CD4-positive, alpha-beta T cell (primary cell): ENCODE measurements at regions not wholly inside any gene's neighbourhood (a gene's known extent, or its start where the extent isn't known, plus 50 kb on each side); places are given as distances from the start of the nearest gene placed in this dataset.

ENCODE experiments used
- ATAC-seq: fragments of 200-7000 bp; cut with Tn5 transposase; one replicate; pipeline ENCODE4 v1.10.0; 2022; ENCODE audit warnings: mild to moderate bottlenecking; ENCODE audit not compliant: poor library complexity
- CTCF ChIA-PET: fragments of 350-600 bp; sonication (Branson Sonifier 250); formaldehyde crosslinking; loops from one replicate; lab custom pipeline; 2021; ENCODE audit warnings: antibody characterized with exemption, inconsistent platforms; lab: Charles Lee
- POLR2A ChIA-PET: fragments of 350-600 bp; sonication (Branson Sonifier 250); formaldehyde crosslinking; loops from one replicate; lab custom pipeline; 2021; ENCODE audit warnings: antibody characterized with exemption, inconsistent platforms; lab: Charles Lee
- DNase-seq, 14 experiments: peaks; one replicate each; pipeline ENCODE4 v3.0.0-alpha.2; 2013 to 2020; ENCODE audit warnings: mixed read lengths in 2 of 14
- H3K27ac ChIP-seq, 2 donors: one replicate each; pipeline versions ENCODE4 v1.5.1 to v1.7.0; 2013; ENCODE audit warnings: low read length in 2 of 2, low read depth in 1 of 2, mild to moderate bottlenecking in 1 of 2
- H3K27me3 ChIP-seq, 2 experiments: 1 replicate in 1 of 2; 2 replicates in 1 of 2; pipeline versions ENCODE4 v1.6.1 to v1.7.0; 2013; ENCODE audit warnings: low read length in 2 of 2, control low read depth in 1 of 2, mild to moderate bottlenecking in 1 of 2, moderate library complexity in 1 of 2; ENCODE audit not compliant: insufficient read depth in 2 of 2, control insufficient read depth in 1 of 2
- H3K36me3 ChIP-seq: one replicate; pipeline ENCODE4 v1.6.1; 2013; ENCODE audit warnings: low read length, control low read depth; ENCODE audit not compliant: insufficient read depth
- H3K4me1 ChIP-seq: one replicate; pipeline ENCODE4 v1.6.1; 2013; ENCODE audit warnings: low read length, control low read depth; ENCODE audit not compliant: insufficient read depth
- H3K4me3 ChIP-seq: one replicate; pipeline ENCODE4 v1.5.1; 2013; ENCODE audit warnings: mild to moderate bottlenecking, low read length, moderate library complexity
- H3K9me3 ChIP-seq, 2 experiments: 1 replicate in 1 of 2; 2 replicates in 1 of 2; pipeline versions ENCODE4 v1.6.1 to v1.7.0; 2013; ENCODE audit warnings: low read length in 2 of 2, mild to moderate bottlenecking in 2 of 2, control low read depth in 1 of 2, moderate library complexity in 1 of 2; ENCODE audit not compliant: control insufficient read depth in 1 of 2, insufficient read depth in 1 of 2
- H3K27ac Mint-ChIP-seq: one replicate; pipeline ENCODE4 v1.8.0; 2020; ENCODE audit warnings: mixed read lengths
- H3K27me3 Mint-ChIP-seq: one replicate; pipeline ENCODE4 v1.8.0; 2021; ENCODE audit warnings: mixed read lengths
- H3K36me3 Mint-ChIP-seq: one replicate; pipeline ENCODE4 v1.8.0; 2021; ENCODE audit warnings: low read depth, mixed read lengths
- H3K4me1 Mint-ChIP-seq: one replicate; pipeline ENCODE4 v1.8.0; 2021; ENCODE audit warnings: low read depth, mixed read lengths
- H3K4me3 Mint-ChIP-seq: one replicate; pipeline ENCODE4 v1.8.0; 2020; ENCODE audit warnings: mild to moderate bottlenecking, mixed read lengths
- H3K9me3 Mint-ChIP-seq: one replicate; pipeline ENCODE4 v1.8.0; 2020; ENCODE audit warnings: mixed read lengths
- intact Hi-C, 2 experiments: fragments of 100-400 bp; cut with DNase I in 1 of 2; cut with micrococcal nuclease in 1 of 2; formaldehyde crosslinking; loops; one replicate each; pipeline versions ENCODE4 v1.15.1 to v1.9.0; 2023 to 2025; cut with DNase I, micrococcal nuclease
- TF ChIP-seq, protein P1 (sequence below): fragments of 200-600 bp; IDR thresholded peaks from one replicate; pipeline ENCODE4 v1.8.0; 2022; ENCODE audit warnings: antibody characterized with exemption, mild to moderate bottlenecking

DNA sequence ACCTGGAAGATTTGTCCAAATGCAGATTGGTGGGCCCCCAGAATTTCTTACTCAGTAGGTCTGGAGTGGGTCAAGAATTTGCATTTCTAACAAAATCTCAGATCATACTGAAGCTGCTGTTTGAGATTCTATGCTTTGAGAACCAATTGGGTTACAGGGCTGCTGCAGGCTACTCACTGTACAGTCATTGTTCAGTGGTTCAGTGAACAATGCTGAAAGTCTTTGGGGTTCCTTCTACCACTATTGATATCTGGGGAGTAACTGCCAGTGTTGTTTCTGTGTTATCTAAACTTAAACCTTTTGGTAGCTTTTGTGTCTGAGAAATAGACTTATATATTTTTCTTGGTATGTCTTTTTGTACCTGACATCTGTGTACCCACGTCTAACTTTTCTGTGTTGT lies 187.5 kb downstream of the TANC2 start:
- Histone ChIP-seq H3K9me3 (no peaks in the 10 kb centered on the region), H3K27ac (no peak overlapping the region), H3K4me3 (no peak overlapping the region), H3K27me3 (no peaks in the 10 kb centered on the region), H3K4me1 (no peaks in the 10 kb centered on the region), H3K36me3 (no peaks in the 10 kb centered on the region)
- ChIA-PET CTCF (no interaction called here), POLR2A (no interaction called here)
- Mint-ChIP-seq H3K27ac (no peak overlapping the region), H3K36me3 (no peaks in the 10 kb centered on the region), H3K4me1 (peaks cover 8% of the 10 kb centered on the region), H3K9me3 (no peaks in the 10 kb centered on the region), H3K27me3 (no peaks in the 10 kb centered on the region), H3K4me3 (no peak overlapping the region)
- DNase-seq: no peak
- intact Hi-C loops: no loop called here
- ATAC-seq: no peak
- TF ChIP-seq, protein P1, sequence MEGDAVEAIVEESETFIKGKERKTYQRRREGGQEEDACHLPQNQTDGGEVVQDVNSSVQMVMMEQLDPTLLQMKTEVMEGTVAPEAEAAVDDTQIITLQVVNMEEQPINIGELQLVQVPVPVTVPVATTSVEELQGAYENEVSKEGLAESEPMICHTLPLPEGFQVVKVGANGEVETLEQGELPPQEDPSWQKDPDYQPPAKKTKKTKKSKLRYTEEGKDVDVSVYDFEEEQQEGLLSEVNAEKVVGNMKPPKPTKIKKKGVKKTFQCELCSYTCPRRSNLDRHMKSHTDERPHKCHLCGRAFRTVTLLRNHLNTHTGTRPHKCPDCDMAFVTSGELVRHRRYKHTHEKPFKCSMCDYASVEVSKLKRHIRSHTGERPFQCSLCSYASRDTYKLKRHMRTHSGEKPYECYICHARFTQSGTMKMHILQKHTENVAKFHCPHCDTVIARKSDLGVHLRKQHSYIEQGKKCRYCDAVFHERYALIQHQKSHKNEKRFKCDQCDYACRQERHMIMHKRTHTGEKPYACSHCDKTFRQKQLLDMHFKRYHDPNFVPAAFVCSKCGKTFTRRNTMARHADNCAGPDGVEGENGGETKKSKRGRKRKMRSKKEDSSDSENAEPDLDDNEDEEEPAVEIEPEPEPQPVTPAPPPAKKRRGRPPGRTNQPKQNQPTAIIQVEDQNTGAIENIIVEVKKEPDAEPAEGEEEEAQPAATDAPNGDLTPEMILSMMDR: no peak

DNA sequence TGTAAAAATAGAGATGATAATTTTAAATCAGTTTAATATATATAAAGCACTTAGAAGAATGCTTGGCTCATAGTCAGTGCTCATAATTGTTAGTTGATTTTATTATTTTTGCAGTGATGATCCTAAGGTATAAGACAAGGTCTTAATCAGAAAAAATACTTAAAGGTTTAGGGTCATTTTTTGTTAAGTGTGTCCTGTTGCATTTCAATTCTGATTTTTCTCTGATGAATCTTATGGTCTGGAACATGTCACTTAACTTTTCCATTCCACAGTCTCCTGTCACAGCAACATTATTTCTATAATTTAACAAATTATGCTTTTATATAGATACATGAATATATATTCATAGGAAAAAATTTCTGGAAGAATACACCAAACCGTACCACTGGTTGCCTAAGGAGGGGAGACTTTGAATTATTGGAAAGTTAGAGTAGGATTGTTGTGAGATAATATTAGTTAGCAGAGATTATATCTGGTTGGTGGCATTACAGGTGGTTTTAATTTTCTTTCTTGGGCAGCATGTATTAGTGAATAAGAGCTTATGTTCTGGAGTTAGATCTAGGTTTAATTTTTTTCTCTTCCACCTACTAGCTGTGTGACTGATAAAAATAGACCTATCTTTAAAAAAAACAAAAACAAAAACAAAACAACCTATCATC lies 188.7 kb downstream of the TANC2 start:
- ATAC-seq (no peak), DNase-seq (no peak)
- Histone ChIP-seq H3K9me3 (no peaks in the 10 kb centered on the region), H3K4me3 (no peak overlapping the region), H3K27ac (no peak overlapping the region), H3K36me3 (no peaks in the 10 kb centered on the region), H3K27me3 (no peaks in the 10 kb centered on the region), H3K4me1 (no peaks in the 10 kb centered on the region)
- Mint-ChIP-seq H3K27ac (no peak overlapping the region), H3K36me3 (no peaks in the 10 kb centered on the region), H3K9me3 (no peaks in the 10 kb centered on the region), H3K27me3 (no peaks in the 10 kb centered on the region), H3K4me3 (no peak overlapping the region), H3K4me1 (peaks cover 8% of the 10 kb centered on the region)
- TF ChIP-seq, protein P1: no peak
- POLR2A ChIA-PET: no interaction called here
- intact Hi-C loops: no loop called here
- CTCF ChIA-PET: no interaction called here

DNA sequence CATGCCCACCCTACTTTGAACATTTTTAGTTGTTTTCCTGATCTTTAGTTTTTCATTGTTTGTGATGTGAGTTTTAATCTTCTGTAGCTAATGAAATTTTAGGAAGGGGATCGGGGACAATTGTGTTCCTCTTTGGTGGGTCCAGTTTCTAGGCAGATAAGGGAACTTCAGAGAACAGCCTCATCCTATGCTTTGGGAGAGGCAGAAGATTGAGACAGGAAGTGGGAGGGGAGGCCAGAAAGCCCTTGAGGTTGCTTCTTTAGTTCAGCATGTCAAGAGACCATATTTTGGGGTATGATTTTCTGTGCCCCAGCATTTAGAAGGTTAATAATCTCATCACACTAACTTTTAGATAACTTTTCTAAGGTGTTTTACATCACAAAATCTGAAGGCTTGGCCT lies 191.0 kb downstream of the TANC2 start:
- Mint-ChIP-seq H3K9me3 (no peaks in the 10 kb centered on the region), H3K4me3 (no peak overlapping the region), H3K27ac (no peak overlapping the region), H3K36me3 (no peaks in the 10 kb centered on the region), H3K4me1 (peaks cover 6% of the 10 kb centered on the region), H3K27me3 (no peaks in the 10 kb centered on the region)
- TF ChIP-seq, protein P1: no peak
- Histone ChIP-seq H3K4me3 (no peak overlapping the region), H3K36me3 (no peaks in the 10 kb centered on the region), H3K4me1 (no peaks in the 10 kb centered on the region), H3K27ac (no peak overlapping the region), H3K27me3 (no peaks in the 10 kb centered on the region), H3K9me3 (no peaks in the 10 kb centered on the region)
- ATAC-seq (no peak), DNase-seq (no peak)
- CTCF ChIA-PET: no interaction called here
- POLR2A ChIA-PET: no interaction called here
- intact Hi-C loops: no loop called here
